Esophagus muscularis mucosa (tissue), 3 donors: ENCODE measurements at regions not wholly inside any gene's neighbourhood (a gene's known extent, or its start where the extent isn't known, plus 50 kb on each side); places are given as distances from the start of the nearest gene placed in this dataset.

ENCODE experiments used
- CTCF ChIP-seq, 3 experiments: fragments of 200-600 bp in 2 of 3; fragments of 450-650 bp in 1 of 3; sonication (generic) in 2 of 3; IDR thresholded peaks; one replicate each; pipeline ENCODE4 v1.5.1; 2017 to 2019; ENCODE audit warnings: antibody characterized with exemption in 3 of 3, mild to moderate bottlenecking in 2 of 3, moderate library complexity in 1 of 3
- POLR2A ChIP-seq: fragments of 450-650 bp; IDR thresholded peaks from one replicate; pipeline ENCODE4 v1.6.1; 2017; ENCODE audit warnings: antibody characterized with exemption, moderate library complexity, mild to moderate bottlenecking, low read depth

GRCh38 chr3:43194490-43195114, 88.7 kb upstream of the POMGNT2 start:
- no peak for TF ChIP-seq CTCF (IDR thresholded peaks at IDR 0.05)
- TF ChIP-seq POLR2A = no peak
